ENCODE measurements at regions not wholly inside any gene's neighbourhood (a gene's known extent, or its start where the extent isn't known, plus 50 kb on each side); places are given as distances from the start of the nearest gene placed in this dataset.

DNA sequence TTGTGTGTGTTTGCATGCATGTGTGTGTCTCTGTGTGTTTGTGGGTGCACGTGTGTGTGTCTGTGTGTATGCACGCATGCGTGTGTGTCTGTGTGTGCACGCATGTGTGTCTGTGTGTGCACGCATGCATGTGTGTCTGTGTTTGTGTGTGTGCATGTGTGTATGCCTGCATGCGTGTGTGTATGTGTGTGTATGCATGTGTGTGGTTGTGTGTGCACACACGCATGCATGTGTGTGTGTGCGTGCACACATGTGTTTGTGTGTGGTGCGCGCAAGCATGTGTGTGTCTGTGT, 239.9 kb upstream of the TNRC6C start:
- no peak for DNase-seq (ENCODE audit: low read depth)

DNA sequence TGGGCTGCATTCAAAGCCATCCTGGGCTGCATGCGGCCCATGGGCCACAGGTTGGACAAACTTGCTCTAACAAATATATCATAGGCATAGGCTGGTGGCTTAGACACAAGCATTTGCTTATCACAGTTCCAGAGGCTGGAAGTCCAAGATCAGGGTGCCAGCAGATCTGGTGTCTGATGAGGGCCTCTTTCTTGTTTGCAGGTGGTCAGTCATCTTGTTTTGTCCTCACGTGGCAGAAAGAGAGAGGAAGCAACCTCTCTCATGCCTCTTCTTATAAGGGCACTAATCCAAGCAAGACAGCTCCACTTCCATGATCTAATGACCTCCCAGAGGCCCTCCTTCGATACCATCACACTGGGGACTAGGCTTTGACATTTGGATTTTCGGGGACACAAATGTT, 238.7 kb upstream of the TNRC6C start:
- no peak for DNase-seq (ENCODE audit: low read depth)

DNA sequence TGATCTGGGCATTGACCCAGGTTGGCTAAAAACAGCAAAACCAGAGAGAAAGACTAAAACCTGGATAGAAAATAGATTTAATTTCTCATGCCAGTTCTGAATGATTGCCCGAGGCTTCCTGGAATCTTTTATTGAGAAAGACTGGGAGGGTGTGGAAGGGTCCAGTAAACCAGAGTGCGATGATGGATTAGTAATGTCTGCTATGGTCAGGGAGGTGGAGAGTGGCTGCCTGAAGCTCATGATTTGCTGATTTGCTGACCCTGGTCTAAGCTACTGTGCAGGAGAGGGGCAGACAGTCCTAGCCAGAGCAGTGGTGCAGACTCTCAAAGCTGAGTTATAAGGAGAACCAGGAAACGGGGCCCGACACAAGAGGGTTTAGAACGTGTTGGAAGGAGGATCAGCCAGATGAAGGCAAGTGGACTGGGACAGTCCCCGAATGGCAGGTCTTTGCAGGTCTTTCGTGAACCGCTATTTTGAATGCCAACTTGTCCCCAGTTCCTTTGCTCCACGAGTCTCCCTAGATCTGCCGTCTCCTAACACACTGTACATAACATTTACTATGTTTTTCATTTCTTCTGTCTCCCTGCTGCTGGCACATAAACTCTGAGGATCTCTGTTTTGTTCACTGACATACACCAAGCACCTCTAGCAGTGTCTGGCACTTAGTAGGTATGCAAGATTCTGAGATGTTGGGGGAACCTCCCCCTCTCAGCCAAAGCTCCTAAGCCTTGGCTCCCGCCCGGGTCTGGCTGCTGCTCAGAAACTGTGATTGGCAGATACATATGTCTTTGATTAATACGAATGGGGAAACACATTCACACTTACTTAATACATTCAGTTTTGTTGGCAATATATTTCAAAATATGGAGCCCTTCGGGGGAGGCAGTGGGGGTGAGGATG, 237.3 kb upstream of the TNRC6C start:
- DNase-seq (ENCODE audit: low read depth): no peak

DNA sequence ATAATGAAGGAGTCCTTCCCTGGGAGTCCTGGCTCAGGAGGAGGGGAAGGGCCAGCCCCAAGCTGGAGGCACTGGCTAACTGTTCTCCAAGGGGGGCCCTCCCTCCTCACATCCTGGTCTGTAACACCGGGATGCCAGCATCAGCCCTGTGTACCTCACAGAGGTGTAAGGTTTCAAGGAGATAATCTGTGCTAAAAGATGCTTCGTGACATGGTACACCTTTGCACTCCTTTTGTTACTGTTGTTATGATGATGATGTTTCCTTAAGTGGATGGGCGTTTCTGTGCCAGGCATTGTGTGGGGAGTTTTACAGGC, 236.7 kb upstream of the TNRC6C start:
- DNase-seq (ENCODE audit: low read depth): no peak

DNA sequence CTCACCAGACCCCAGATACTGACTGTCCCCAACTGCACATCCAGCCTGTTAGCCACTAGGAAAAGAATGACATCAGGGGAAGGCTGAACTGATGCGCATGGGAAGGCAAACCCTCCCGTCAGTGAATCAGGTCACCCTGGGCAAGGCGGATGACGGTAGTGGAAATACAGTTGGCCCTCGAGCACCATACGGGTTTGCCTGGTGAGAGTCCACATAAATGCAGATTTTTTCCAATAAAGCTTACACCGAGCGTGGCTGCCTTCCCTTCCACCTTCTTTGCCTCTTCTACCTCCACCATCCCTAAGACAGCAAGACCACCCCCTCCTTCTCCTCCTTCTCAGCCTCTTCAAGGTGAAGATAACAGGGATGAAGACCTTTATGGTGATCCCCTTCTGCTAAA, 236.1 kb upstream of the TNRC6C start:
- no peak for DNase-seq (ENCODE audit: low read depth)

DNA sequence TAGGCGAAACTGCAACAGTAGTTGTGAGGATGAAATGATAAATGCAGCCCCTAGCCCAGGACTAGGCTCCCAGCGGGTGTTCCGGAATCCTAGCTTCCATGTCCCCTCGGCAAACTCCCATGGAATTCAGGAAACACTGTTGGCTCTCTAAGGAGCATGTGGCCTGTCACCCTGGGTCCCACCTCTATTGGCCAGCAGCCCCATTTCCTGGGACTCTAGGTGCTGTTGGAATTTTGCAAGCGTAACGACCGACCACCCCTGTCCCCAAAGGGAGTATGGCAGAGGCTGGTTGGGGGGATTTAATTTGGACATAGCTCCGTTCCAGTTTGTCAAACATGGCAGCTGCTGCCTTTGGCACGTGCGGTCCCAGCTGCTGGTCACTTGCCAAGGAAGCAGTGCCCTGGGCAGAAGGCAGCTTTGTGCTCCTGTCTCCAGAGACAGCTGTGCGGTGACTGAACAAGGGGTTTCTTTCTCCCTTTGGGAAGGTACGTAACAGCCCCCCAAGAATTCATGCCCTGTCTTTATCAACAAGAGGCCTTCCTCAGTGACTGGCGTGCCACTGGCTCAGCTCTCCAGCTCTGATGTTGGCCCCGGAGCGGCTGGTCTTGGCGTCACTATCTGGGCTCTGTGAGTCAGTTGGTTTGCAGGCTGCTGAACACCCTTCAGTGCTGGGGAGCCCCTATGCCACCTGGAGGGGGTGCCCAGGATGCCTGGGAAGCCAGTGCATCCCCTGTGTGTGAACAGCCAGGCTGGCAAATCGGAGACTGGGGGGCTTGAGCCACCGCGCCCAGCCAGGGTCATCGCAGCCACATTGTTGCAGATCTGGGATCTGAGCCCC, 235.2 kb upstream of the TNRC6C start:
- DNase-seq (ENCODE audit: low read depth): no peak

DNA sequence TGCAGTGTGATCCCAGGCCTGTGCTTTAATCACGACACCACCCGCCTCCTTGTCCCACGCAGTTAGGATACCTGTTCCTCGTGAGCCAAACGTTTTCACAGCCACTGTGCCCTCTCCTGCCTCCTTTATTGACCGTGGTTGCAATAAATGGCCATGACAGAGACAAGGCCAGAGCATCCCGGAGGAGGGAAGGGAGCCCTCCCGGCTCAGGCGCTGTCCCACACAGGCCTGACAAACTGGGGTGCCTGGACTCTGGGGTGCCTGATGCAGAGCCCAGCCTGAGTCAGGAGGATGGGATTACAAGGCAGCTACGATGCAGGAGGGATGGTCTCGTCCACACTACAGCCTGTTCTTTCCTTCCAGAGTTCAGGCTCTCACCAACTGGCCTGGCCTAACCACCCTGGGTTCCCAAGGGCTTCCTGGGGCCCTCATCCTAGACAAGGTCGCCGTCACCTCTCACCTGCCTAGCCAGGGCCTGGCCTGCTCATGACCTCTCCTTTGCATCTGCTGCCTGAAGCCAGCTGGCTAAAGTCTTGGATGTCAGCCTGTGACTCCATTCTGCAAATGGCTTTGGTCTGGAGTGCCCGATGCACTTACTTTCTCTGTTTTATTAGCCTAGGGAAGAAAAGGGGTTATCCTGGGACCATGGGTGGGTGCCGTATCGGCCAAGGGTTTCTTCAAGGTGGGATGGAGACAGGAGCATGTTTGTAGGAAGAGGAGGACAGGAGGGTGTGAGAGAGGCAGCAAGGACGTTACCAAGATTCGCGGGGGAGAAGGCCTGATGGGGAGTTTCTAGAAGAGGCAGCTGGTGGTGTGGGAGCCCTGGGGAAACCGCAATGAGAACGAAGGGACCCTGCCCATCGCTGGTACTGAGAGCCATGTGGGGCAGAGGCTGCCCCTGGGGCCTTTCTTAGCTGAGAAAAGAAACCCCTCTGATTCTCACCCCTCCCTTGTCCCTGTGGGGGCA, 234.3 kb upstream of the TNRC6C start:
- no peak for DNase-seq (ENCODE audit: low read depth)

DNA sequence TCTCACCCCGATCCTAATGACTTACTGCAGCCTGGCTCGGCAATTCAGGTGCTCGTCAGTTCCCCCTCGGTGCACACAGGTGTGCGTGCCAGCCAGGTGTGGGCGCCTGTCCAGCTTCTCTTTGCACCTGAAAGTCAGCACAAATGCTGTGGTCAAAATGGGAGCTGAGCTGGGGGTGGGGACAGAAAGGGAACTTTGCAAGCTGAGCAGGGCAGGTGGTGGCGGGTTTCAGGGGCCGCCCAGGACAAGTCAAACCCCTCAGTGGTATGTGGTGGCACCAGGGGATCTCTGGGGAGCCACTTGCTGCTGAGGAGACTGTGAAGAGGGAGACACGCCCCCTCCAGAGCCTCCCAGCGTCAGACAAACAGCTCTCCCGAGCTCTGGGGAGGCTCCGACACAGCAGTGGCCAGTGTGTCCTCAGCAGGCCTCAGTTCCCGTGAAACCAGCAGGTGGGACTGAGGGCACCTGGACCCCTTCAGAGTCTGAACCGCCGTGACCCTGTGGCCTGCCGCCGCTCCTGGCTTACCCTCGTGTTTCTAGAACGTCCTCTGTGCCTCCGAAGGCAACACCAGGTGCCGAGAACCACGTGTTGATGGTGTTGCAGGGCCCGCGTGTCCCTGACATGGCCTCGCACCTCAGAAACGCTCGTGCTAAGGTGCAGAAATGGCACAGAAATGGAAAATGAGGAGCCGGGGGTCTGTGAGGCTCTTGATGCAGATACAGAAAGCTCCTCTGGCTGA, 233.5 kb upstream of the TNRC6C start:
- no peak for DNase-seq (ENCODE audit: low read depth)

DNA sequence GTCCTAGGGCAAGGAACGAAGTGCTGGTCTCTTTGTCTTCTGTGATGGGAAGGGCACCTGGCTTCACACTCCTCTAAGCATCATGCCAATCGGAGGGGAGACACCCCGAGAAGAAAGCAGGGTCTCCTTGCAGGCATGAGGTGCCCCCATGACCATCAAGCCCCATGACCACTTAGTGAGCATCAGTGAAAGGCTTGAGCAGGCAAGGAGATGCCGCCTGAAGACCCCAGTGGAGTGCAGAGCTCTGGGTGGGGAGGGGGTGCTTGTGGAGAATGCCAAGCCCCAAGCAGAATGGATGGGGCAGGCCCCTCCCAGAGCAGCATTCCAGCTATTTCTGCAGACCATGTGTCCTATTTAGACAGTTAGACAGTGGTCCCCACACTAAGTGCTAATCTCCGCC, 232.7 kb upstream of the TNRC6C start:
- no peak for DNase-seq (ENCODE audit: low read depth)

DNA sequence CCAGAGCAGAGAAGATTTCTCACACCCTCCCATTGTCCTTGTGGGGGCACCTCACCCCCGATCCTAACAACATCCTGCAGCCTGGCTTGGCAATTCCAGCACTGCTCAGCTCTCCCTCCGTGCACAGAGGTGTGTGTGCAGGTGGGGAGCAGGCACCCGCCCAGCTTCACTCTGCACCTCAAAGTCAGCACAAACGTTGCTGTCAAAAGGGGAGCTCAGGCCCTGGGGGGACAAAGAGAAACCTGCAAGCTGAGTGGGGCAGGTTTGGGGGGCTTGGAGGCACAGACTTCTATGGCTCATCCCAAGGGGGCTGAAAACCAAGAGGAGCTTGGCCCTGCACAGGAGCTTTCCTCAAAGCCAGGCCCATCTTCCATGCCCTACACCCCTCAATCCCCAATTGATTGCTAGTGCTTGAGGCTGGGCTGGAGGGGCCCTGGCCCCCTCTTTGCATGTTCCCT, 231.9 kb upstream of the TNRC6C start:
- no peak for DNase-seq (ENCODE audit: low read depth)

DNA sequence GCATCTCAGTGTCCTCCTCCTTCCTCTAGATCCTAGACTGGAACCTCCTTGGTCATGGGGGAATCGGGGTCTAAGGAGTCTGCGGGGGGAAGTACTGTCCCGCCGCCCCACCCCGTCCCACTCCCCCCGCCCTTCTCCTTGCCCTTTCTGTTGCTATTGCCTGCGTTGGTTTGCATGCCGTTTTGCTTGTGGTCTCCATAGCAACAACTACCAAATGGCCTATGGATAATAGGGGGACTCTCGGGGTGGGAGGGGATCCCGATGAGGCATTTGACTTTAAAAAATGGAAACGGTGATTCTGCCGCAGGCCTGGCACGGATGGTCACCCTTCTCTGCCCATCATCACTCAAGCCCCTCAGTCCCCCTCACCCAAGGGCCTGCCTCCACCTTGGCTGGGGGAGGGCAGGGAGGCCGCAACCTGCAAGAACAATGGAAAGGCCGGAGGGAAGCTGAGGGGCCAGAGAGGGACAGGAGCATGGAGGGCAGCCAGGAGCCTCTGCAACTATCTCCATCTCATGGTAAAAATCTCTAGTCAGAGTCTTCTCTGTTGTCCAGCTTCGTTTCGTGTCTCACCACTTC, 231.4 kb upstream of the TNRC6C start:
- no peak for DNase-seq (ENCODE audit: low read depth)

DNA sequence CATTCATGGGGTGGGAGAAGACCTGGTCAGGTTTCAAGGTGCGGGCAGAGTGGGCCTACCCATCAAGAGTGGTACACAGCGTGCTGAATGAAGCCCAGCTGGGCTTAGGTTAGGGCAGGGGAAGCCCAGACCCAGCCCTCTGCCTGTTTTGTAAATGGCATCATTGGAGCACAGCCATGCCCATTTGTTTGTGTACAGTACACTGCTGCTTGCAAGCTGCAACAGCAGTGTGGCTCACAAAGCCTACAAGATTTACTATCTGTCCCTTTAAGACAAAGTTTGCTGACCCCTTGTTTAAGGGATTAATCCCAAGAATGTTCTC, 230.1 kb upstream of the TNRC6C start:
- DNase-seq (ENCODE audit: low read depth): no peak

DNA sequence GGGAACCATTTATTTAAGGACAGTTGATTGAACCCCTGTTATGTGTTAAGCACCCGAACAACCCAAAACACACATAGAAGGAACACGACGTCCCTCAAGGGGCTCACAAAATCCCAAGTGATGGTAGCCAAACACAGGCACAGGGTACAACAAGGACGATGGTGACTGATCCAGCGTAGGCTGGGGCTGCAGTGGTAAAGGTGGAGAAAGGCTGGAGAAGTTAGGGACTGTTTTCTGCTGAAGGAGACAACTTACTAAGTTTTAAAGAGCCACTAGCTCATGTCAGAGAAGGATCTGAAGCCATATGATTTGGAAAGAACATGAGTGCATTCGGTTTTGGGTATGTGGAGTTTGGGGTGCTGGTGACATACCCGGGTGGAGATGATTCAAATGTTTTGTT, 229.6 kb upstream of the TNRC6C start:
- no peak for DNase-seq (ENCODE audit: low read depth)

DNA sequence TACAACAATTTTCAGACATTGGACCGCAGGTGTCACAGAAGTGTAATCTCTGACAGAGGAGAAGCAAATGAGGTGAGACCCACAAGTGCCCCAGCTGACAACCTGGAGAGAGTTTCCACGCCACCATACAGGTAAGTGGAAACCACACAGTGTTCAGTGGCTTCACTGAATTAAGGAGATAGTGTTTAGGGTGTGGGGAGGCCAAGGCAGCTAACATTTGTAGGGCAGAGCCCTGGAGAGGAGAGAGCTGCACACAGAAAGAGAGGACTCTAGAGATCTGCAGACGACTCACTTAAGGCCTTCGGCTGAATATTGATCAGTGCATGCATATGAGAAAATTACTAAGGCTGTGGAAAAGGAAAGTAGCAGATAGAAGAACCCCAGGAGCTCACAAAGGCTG, 228.9 kb upstream of the TNRC6C start:
- DNase-seq (ENCODE audit: low read depth): no peak

DNA sequence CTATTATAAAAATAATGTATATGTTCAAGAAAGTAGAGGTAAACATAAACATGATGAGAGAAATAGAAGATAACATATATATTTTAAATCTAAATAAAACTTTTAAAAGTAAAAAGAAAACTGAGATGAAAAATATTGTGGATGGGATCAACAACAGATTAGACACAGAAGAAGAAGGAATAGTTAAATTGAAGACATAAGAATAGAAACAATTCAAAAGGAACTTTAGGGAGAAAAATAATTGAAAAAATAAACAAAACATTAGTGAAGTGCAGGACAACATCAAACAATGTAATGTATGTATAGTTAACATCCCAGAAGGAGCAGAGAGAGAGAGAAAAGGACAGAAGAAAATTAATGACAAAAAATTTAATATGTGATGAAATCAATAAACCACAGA, 228.1 kb upstream of the TNRC6C start:
- DNase-seq (ENCODE audit: low read depth): no peak

DNA sequence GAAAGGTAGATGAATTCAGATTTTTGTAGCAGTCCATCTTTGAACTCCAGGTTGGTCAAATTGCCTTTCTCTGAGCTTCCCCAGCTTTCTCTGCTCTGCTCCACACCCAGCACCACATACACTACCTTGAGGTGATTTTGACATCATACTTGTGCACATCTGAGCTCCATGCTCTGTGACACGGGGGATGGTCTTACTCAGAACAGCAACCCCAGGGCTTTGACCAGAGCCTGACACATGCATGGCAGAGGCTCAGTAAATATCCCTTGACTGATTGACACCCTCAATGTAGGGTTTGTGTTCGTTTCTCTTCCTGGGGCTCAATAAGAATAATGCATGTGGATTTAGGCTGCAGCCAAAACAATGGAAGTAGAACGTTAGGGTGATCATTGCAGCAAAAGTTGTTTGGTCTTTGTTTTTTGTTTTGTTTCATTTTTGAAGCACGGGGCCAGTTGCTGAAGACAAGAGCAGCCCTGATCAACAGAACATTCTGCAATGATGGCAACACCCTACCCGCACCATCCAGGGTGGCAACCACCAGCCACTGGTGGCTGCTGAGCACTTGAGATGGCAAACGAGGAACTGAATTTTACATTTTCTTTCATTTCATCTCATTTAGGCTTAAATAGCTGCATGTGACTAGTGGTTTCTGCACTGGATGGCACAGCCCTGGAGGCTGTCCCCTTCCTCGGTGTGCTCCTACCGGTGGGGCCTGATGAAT, 224.8 kb upstream of the TNRC6C start:
- DNase-seq (ENCODE audit: low read depth): no peak

DNA sequence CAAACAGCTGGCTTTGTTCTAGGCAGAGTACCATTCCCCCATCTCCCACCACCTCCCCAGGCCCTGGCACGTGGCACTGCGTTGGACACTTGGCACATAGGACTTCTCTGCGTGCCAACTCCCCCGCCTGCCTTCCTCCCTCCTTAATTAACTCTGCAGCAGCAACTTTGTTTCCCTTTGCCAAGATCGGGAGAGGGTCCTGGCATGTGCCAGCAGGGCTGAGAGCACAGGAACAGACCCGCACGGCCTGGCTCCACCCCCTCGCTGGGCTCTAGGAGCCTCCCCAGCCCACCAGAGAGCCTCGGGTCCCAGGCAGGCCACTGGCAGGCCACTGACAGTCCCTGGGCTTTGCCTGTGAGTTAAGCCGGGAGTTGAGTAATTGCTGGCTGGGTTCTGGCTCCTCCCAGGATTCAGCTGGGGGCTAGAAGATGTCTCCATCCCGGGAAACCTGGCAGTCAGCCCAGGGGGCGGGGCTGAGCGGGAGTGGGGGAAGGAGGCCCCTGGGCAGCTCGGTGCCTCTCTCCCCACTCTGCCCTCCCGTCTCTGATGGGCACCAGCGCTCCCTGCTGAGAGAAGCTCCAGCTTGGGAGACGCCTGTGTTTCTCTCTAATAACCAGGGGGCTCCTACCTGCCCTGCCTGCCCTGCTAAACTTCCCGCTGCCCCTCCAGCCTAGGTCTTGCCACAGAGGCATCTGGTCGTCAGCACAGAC, 224.0 kb upstream of the TNRC6C start:
- peak; percentile 4 for DNase-seq (ENCODE audit: low read depth)

DNA sequence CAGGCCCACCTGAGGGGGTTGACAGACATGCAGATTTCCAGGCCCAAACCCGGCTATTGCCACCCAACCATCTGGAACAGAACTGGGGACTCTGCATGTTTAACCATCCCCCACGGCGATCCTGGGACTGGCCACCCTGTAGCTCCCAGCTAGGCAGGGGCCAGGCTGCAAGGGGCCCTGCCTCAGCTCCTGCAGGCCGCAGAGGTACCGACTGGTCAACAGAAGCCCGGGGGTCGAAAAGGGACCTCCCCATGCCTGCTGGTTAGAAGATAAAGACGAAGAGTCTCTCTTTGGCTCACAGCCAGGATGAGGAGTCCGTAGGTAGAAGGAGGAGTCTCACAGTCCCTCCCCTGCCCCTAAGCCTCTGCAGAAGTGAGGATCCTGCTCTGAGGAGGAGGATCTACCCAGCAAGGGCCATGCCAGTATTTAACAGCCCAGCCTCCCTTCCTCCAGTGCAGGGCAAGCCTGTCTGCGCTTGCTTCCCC, 223.4 kb upstream of the TNRC6C start:
- DNase-seq (ENCODE audit: low read depth): no peak

DNA sequence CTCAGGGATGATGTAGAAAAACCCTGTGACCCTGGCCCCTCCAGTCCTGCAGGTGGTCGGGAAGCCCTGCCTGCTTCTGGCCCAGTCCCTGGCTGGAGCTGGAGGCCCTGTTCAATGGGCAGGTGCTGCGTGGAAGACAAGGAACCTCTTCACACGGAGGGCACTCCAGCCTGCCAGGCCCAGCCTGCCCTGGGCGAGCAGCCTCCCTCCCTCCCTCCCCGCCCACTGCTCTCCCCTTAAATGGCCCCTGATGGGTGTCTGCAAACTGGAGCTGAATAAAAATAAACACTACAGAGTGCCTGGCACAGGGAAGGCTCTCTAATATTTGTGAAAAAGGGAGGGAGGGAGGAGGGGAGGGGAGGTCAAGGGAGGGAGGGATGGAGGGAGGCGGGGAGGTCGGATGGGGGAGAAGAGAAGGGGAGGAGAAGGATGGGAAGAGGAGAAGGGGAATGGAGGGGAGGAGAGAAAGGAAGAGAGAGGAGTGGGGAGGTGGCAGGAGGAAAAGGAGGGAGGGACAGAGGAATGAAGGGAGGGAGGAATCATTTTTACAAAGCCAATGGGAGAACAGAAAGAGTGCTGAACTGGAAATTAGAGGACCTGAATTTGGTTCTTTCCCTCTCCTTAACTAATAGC, 222.8 kb upstream of the TNRC6C start:
- no peak for DNase-seq (ENCODE audit: low read depth)

Data from LHCN-M2 (cell line).